Smooth muscle cell (in vitro differentiated cells): ENCODE measurements at regions not wholly inside any gene's neighbourhood (a gene's known extent, or its start where the extent isn't known, plus 50 kb on each side); places are given as distances from the start of the nearest gene placed in this dataset.

Experiments used
- DNase-seq: peaks from one replicate; lab custom pipeline; 2025; ENCODE audit not compliant: unreplicated experiment; lab: John Stamatoyannopoulos, UW
- H2AFZ ChIP-seq: fragments of 200-600 bp; sonication (generic); 2 replicates; pipeline ENCODE4 v1.6.0; 2016; ENCODE audit warnings: antibody characterized with exemption, low read depth, mild to moderate bottlenecking
- H3F3A ChIP-seq: fragments of 200-600 bp; sonication (generic); 2 replicates; pipeline ENCODE4 v1.6.0; 2017; ENCODE audit warnings: antibody characterized with exemption, low read depth
- H3K27ac ChIP-seq: fragments of 200-600 bp; sonication (generic); 2 replicates; pipeline ENCODE4 v1.5.1; 2016; ENCODE audit warnings: low read depth, mild to moderate bottlenecking
- H3K27me3 ChIP-seq: fragments of 200-600 bp; sonication (generic); 2 replicates; pipeline ENCODE4 v1.6.1; 2016; ENCODE audit warnings: low read depth, mild to moderate bottlenecking
- H3K36me3 ChIP-seq: fragments of 200-600 bp; sonication (generic); 2 replicates; pipeline ENCODE4 v1.5.1; 2016; ENCODE audit warnings: low read depth
- H3K4me1 ChIP-seq: fragments of 200-600 bp; sonication (generic); 2 replicates; pipeline ENCODE4 v1.5.1; 2016; ENCODE audit warnings: low read depth
- H3K4me2 ChIP-seq: fragments of 200-600 bp; sonication (generic); 2 replicates; pipeline ENCODE4 v1.6.0; 2016; ENCODE audit warnings: mild to moderate bottlenecking
- H3K4me3 ChIP-seq: fragments of 200-600 bp; sonication (generic); 2 replicates; pipeline ENCODE4 v1.5.1; 2016; ENCODE audit warnings: mild to moderate bottlenecking
- H3K79me2 ChIP-seq: fragments of 200-600 bp; sonication (generic); 2 replicates; pipeline ENCODE4 v1.6.0; 2016; ENCODE audit warnings: low read depth, mild to moderate bottlenecking
- H3K9ac ChIP-seq: fragments of 200-600 bp; sonication (generic); 2 replicates; pipeline ENCODE4 v1.6.0; 2016; ENCODE audit warnings: low read depth
- H3K9me3 ChIP-seq: fragments of 200-600 bp; sonication (generic); replicated peaks from 2 replicates; pipeline ENCODE4 v1.5.1; 2016; ENCODE audit warnings: low read depth
- H4K20me1 ChIP-seq: fragments of 200-600 bp; sonication (generic); 2 replicates; pipeline ENCODE4 v1.6.0; 2016; ENCODE audit warnings: low read depth
- CTCF ChIP-seq: fragments of 200-600 bp; sonication (generic); IDR thresholded peaks from 2 replicates; pipeline ENCODE4 v1.5.1; 2017; ENCODE audit warnings: borderline replicate concordance, mild to moderate bottlenecking, antibody characterized with exemption; ENCODE audit not compliant: insufficient read depth, poor library complexity, severe bottlenecking
- WGBS: methylation state at CpG from one replicate; pipeline ENCODE4 v1.1.7; 2016; ENCODE audit warnings: low lambda C conversion rate; 5-methylcytosine and 5-hydroxymethylcytosine counted together

- Histone ChIP-seq H3K4me3 (no peak overlapping the region), H4K20me1 (no peaks in the 10 kb centered on the region), H3K4me2 (no peak overlapping the region), H3K79me2 (no peaks in the 10 kb centered on the region), H2AFZ (no peak overlapping the region), H3K4me1 (no peaks in the 10 kb centered on the region), H3K36me3 (no peaks in the 10 kb centered on the region), H3K27me3 (no peaks in the 10 kb centered on the region), H3K9me3 (no peaks in the 10 kb centered on the region), H3K27ac (no peak overlapping the region), H3K9ac (no peak overlapping the region), H3F3A (no peaks in the 10 kb centered on the region)
- 63% methylated on average over 3 of the region's 3 CpGs for WGBS
- no peak for DNase-seq
- no peak for TF ChIP-seq CTCF
Measured at GRCh38 chrX:20545538-20545937, 278.8 kb upstream of the RPS6KA3 start.

- no peak for TF ChIP-seq CTCF
- no peaks in the 10 kb centered on the region for H3K9me3 ChIP-seq
- DNase-seq = no peak
- no peaks in the 10 kb centered on the region for H3K36me3 ChIP-seq
- no peaks in the 10 kb centered on the region for H3K4me1 ChIP-seq
- no peak overlapping the region for H3K9ac ChIP-seq
- WGBS = 35% methylated on average over 1 of the region's 1 CpG
- H3K27ac ChIP-seq = no peak overlapping the region
- H3F3A ChIP-seq = no peaks in the 10 kb centered on the region
- H2AFZ ChIP-seq = no peak overlapping the region
- H3K79me2 ChIP-seq = no peaks in the 10 kb centered on the region
- H3K27me3 ChIP-seq = no peaks in the 10 kb centered on the region
- no peak overlapping the region for H3K4me2 ChIP-seq
- no peaks in the 10 kb centered on the region for H4K20me1 ChIP-seq
- H3K4me3 ChIP-seq = no peak overlapping the region
Measured at GRCh38 chrX:20542072-20542471, 275.4 kb upstream of the RPS6KA3 start.

- no peak overlapping the region for H3K27ac ChIP-seq
- H3K36me3 ChIP-seq = no peaks in the 10 kb centered on the region
- no peak for TF ChIP-seq CTCF
- DNase-seq = no peak
- WGBS = 95% methylated on average over 1 of the region's 1 CpG
- H3K4me1 ChIP-seq = no peaks in the 10 kb centered on the region
- H3K27me3 ChIP-seq = no peaks in the 10 kb centered on the region
- H3F3A ChIP-seq = no peaks in the 10 kb centered on the region
- H3K9ac ChIP-seq = no peak overlapping the region
- H3K79me2 ChIP-seq = no peaks in the 10 kb centered on the region
- no peak overlapping the region for H3K4me3 ChIP-seq
- no peaks in the 10 kb centered on the region for H3K9me3 ChIP-seq
- H2AFZ ChIP-seq = no peak overlapping the region
- no peaks in the 10 kb centered on the region for H4K20me1 ChIP-seq
- H3K4me2 ChIP-seq = no peak overlapping the region
Measured at GRCh38 chrX:20538974-20539373, 272.3 kb upstream of the RPS6KA3 start.

GRCh38 chrX:20531667-20532066 is 265.0 kb upstream of the RPS6KA3 start:
- H3K36me3 ChIP-seq = no peaks in the 10 kb centered on the region
- DNase-seq = no peak
- H3K4me2 ChIP-seq = no peak overlapping the region
- H2AFZ ChIP-seq = no peak overlapping the region
- peaks cover 5% of the 10 kb centered on the region for H3K4me1 ChIP-seq
- no peaks in the 10 kb centered on the region for H3K27me3 ChIP-seq
- no peaks in the 10 kb centered on the region for H3K79me2 ChIP-seq
- H3K9me3 ChIP-seq = no peaks in the 10 kb centered on the region
- no peaks in the 10 kb centered on the region for H3F3A ChIP-seq
- no peak overlapping the region for H3K4me3 ChIP-seq
- H3K27ac ChIP-seq = no peak overlapping the region
- no peaks in the 10 kb centered on the region for H4K20me1 ChIP-seq
- WGBS = 53% methylated on average over 4 of the region's 4 CpGs
- no peak for TF ChIP-seq CTCF
- H3K9ac ChIP-seq = no peak overlapping the region
